ENCODE measurements at regions not wholly inside any gene's neighbourhood (a gene's known extent, or its start where the extent isn't known, plus 50 kb on each side); places are given as distances from the start of the nearest gene placed in this dataset.

DNA sequence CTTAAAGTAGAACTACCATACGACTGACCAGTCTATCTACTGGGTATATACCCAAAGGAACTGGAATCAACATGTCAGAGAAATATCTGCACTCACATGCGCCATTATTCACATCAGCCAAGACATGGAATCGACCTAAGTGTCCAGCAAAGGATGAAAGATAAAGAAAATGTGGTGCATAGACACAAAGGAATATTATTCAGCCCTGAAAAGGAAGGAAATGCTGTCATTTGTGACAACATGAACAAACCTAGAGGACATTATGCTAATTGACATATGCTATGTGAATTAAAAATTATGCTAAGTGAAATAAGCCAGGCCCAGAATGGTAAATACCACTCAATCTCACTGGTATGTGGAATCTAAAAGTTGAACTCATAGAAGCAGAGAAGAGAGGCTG lies 123.7 kb downstream of the KLF6 start:
- no peak for TF ChIP-seq EZH2 (IDR thresholded peaks at IDR 0.05)
- TF ChIP-seq, protein P1, sequence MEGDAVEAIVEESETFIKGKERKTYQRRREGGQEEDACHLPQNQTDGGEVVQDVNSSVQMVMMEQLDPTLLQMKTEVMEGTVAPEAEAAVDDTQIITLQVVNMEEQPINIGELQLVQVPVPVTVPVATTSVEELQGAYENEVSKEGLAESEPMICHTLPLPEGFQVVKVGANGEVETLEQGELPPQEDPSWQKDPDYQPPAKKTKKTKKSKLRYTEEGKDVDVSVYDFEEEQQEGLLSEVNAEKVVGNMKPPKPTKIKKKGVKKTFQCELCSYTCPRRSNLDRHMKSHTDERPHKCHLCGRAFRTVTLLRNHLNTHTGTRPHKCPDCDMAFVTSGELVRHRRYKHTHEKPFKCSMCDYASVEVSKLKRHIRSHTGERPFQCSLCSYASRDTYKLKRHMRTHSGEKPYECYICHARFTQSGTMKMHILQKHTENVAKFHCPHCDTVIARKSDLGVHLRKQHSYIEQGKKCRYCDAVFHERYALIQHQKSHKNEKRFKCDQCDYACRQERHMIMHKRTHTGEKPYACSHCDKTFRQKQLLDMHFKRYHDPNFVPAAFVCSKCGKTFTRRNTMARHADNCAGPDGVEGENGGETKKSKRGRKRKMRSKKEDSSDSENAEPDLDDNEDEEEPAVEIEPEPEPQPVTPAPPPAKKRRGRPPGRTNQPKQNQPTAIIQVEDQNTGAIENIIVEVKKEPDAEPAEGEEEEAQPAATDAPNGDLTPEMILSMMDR (IDR thresholded peaks at IDR 0.05): no peak
- TF ChIP-seq EZH2phosphoT487 (IDR thresholded peaks at IDR 0.05): no peak

Measured in neural progenitor cell (in vitro differentiated cells).